Mesothelial cell of epicardium (in vitro differentiated cells): ENCODE measurements at regions not wholly inside any gene's neighbourhood (a gene's known extent, or its start where the extent isn't known, plus 50 kb on each side); places are given as distances from the start of the nearest gene placed in this dataset.

ENCODE experiments used
- DNase-seq, 2 experiments: peaks; one replicate each; pipeline ENCODE4 v3.0.0; 2021; ENCODE audit warnings: low spot score in 2 of 2; ENCODE audit not compliant: unreplicated experiment in 2 of 2
- H3K27ac Mint-ChIP-seq: 2 replicates; pipeline ENCODE4 v1.8.0; 2021; ENCODE audit warnings: mixed read lengths
- H3K27me3 Mint-ChIP-seq: 2 replicates; pipeline ENCODE4 v1.8.0; 2021; ENCODE audit warnings: low read depth, mixed read lengths
- H3K36me3 Mint-ChIP-seq: 2 replicates; pipeline ENCODE4 v1.8.0; 2021; ENCODE audit warnings: mixed read lengths
- H3K4me1 Mint-ChIP-seq: 2 replicates; pipeline ENCODE4 v1.8.0; 2021; ENCODE audit warnings: mixed read lengths
- H3K4me3 Mint-ChIP-seq: 2 replicates; pipeline ENCODE4 v1.8.0; 2021; ENCODE audit warnings: mild to moderate bottlenecking, moderate library complexity, mixed read lengths
- H3K9me3 Mint-ChIP-seq: 2 replicates; pipeline ENCODE4 v1.8.0; 2021; ENCODE audit warnings: mixed read lengths
- TF ChIP-seq, protein P1 (sequence below): fragments of 200-600 bp; sonication (generic); IDR thresholded peaks from one replicate; pipeline ENCODE4 v1.5.0; 2021; ENCODE audit warnings: antibody characterized with exemption; ENCODE audit not compliant: unreplicated experiment

DNA sequence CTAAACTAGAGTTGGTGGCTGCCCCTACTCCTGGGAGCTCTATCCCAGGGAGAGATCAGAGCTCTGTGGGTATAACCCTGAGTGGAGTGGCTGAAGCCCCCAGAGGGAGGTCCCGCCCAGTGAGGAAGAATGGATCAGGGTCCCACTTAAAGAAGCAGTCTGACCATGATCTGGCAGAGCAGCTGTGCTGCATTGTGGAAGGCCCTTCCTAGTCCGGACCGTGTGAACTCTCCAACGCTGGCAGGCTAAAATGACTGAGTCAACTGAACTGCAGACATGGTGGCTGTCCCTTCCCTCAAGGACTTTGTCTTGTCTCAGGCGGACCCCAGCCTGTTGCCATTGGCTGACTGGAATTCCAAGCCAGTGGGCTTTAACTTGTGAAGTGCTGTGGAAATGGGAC is 494.2 kb downstream of the FAM181B start:
- no peak for DNase-seq
- no peaks in the 10 kb centered on the region for H3K4me1 Mint-ChIP-seq
- H3K36me3 Mint-ChIP-seq = no peaks in the 10 kb centered on the region
- TF ChIP-seq, protein P1, sequence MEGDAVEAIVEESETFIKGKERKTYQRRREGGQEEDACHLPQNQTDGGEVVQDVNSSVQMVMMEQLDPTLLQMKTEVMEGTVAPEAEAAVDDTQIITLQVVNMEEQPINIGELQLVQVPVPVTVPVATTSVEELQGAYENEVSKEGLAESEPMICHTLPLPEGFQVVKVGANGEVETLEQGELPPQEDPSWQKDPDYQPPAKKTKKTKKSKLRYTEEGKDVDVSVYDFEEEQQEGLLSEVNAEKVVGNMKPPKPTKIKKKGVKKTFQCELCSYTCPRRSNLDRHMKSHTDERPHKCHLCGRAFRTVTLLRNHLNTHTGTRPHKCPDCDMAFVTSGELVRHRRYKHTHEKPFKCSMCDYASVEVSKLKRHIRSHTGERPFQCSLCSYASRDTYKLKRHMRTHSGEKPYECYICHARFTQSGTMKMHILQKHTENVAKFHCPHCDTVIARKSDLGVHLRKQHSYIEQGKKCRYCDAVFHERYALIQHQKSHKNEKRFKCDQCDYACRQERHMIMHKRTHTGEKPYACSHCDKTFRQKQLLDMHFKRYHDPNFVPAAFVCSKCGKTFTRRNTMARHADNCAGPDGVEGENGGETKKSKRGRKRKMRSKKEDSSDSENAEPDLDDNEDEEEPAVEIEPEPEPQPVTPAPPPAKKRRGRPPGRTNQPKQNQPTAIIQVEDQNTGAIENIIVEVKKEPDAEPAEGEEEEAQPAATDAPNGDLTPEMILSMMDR = no peak
- H3K27me3 Mint-ChIP-seq = no peaks in the 10 kb centered on the region
- no peak overlapping the region for H3K4me3 Mint-ChIP-seq
- H3K27ac Mint-ChIP-seq = no peak overlapping the region
- H3K9me3 Mint-ChIP-seq = peaks cover 11% of the 10 kb centered on the region

DNA sequence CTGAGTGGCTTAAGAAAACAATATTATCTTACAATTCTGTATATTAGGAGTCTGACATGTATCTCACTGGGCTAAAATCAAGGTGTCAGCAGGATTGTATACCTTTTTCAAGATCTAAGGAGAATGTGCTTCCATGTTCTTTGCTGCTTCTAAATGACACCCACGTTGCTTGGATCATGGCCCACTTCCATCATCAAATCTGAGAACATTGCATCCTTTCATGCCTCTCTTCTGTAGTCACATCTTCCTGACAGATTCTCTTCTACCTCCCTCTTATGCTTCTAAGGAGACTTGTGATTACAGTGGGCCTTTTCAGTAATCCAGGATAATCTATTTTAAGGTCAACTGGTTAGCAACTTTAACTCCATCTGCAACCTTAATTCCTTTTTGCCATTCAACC is 499.4 kb downstream of the FAM181B start:
- Mint-ChIP-seq H3K36me3 (no peaks in the 10 kb centered on the region), H3K27me3 (peaks cover 3% of the 10 kb centered on the region), H3K4me1 (no peaks in the 10 kb centered on the region), H3K4me3 (no peak overlapping the region), H3K27ac (no peak overlapping the region), H3K9me3 (peaks cover 6% of the 10 kb centered on the region)
- no peak for DNase-seq
- TF ChIP-seq, protein P1 = no peak

DNA sequence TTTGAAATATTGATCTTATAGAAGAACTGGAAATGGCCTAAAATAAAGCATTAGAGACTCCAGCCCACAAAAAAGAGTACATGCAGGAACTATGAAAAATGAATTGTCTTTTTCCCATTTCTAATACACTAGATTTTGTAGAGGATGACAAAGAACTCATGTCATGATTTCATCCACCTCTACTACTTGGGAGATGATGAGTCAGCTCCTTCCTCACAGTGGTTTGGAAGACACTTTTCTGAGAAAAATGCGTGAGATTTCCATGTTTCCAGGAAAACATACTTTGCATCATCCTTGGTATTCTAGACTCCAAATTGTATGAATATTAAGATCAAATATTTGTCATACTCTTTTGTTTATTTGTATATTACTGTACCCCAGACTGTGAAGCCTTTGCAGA is 500.5 kb downstream of the FAM181B start:
- Mint-ChIP-seq H3K4me3 (no peak overlapping the region), H3K27me3 (peaks cover 3% of the 10 kb centered on the region), H3K27ac (no peak overlapping the region), H3K9me3 (peaks cover 2% of the 10 kb centered on the region), H3K36me3 (no peaks in the 10 kb centered on the region), H3K4me1 (no peaks in the 10 kb centered on the region)
- TF ChIP-seq, protein P1 = no peak
- no peak for DNase-seq

GRCh38 chr11:82229341-82229740 is 504.3 kb downstream of the FAM181B start:
- no peak for DNase-seq
- peaks cover 3% of the 10 kb centered on the region for H3K9me3 Mint-ChIP-seq
- no peak overlapping the region for H3K4me3 Mint-ChIP-seq
- H3K27me3 Mint-ChIP-seq = peaks cover 3% of the 10 kb centered on the region
- no peaks in the 10 kb centered on the region for H3K4me1 Mint-ChIP-seq
- no peaks in the 10 kb centered on the region for H3K36me3 Mint-ChIP-seq
- H3K27ac Mint-ChIP-seq = no peak overlapping the region
- TF ChIP-seq, protein P1 = peak; percentile 53

GRCh38 chr11:82225930-82226329 is 507.7 kb downstream of the FAM181B start:
- Mint-ChIP-seq H3K27me3 (no peaks in the 10 kb centered on the region), H3K27ac (no peak overlapping the region), H3K4me1 (no peaks in the 10 kb centered on the region), H3K36me3 (peaks cover 3% of the 10 kb centered on the region), H3K4me3 (no peak overlapping the region), H3K9me3 (peaks cover 17% of the 10 kb centered on the region)
- TF ChIP-seq, protein P1 = no peak
- DNase-seq = no peak

- Mint-ChIP-seq H3K27me3 (no peaks in the 10 kb centered on the region), H3K9me3 (peaks cover 17% of the 10 kb centered on the region), H3K4me1 (no peaks in the 10 kb centered on the region), H3K4me3 (no peak overlapping the region), H3K27ac (no peak overlapping the region), H3K36me3 (peaks cover 3% of the 10 kb centered on the region)
- TF ChIP-seq, protein P1 = no peak
- no peak for DNase-seq
Observed at GRCh38 chr11:82225502-82225901, 508.2 kb downstream of the FAM181B start.
